H1 (cell line): ENCODE measurements at regions not wholly inside any gene's neighbourhood (a gene's known extent, or its start where the extent isn't known, plus 50 kb on each side); places are given as distances from the start of the nearest gene placed in this dataset.

ENCODE experiments used
- CHD7 ChIP-seq: fragments of 300-600 bp; sonication (generic); IDR thresholded peaks from 2 replicates; pipeline ENCODE4 v1.7.1; 2012; ENCODE audit warnings: low read length, moderate library complexity, mild to moderate bottlenecking, inconsistent platforms; ENCODE audit not compliant: insufficient replicate concordance
- CTCF ChIP-seq, 3 experiments: IDR thresholded peaks; 1 replicate in 2 of 3; 2 replicates in 1 of 3; pipeline versions ENCODE4 v1.5.1 to v1.6.1; 2011; ENCODE audit warnings: low read length in 3 of 3, mild to moderate bottlenecking in 3 of 3, inconsistent platforms in 2 of 3, low read depth in 1 of 3, moderate library complexity in 1 of 3; ENCODE audit not compliant: insufficient read depth in 1 of 3; ENCODE audit errors: control extremely low read depth in 1 of 3
- SP2 ChIP-seq: IDR thresholded peaks from 2 replicates; pipeline ENCODE4 v1.6.1; 2012; ENCODE audit warnings: mild to moderate bottlenecking, low read length, inconsistent platforms
- TCF12 ChIP-seq: IDR thresholded peaks from 2 replicates; pipeline ENCODE4 v1.6.1; 2011; ENCODE audit warnings: low read depth, mild to moderate bottlenecking, low read length
- USF2 ChIP-seq: IDR thresholded peaks from 2 replicates; pipeline ENCODE4 v1.6.1; 2011; ENCODE audit warnings: low read length, improper control_type of control experiment

GRCh38 chr17:15892731-15893657 lies 51.9 kb upstream of the ADORA2B start (continued):
- TF ChIP-seq USF2, result no peak
- no peak for TF ChIP-seq CTCF (IDR thresholded peaks at IDR 0.05; ENCODE audit: control extremely low read depth in 1 of 3, insufficient read depth in 1 of 3, low read depth in 1 of 3, low read length in 3 of 3)
- no peak for TF ChIP-seq CHD7
- TF ChIP-seq TCF12, result no peak
- no peak for TF ChIP-seq SP2
